Liver (tissue), 7 donors: ENCODE measurements at regions not wholly inside any gene's neighbourhood (a gene's known extent, or its start where the extent isn't known, plus 50 kb on each side); places are given as distances from the start of the nearest gene placed in this dataset.

Experiments
- DNase-seq: peaks from one replicate; pipeline ENCODE4 v3.0.0-alpha.2; 2017; ENCODE audit warnings: low spot score
- H3K27ac ChIP-seq, 2 donors: one replicate each; pipeline ENCODE4 v1.7.0; 2013; ENCODE audit warnings: inconsistent platforms in 2 of 2, low read length in 2 of 2, control low read depth in 1 of 2, low read depth in 1 of 2, mild to moderate bottlenecking in 1 of 2
- H3K27me3 ChIP-seq, 4 donors: one replicate each; pipeline versions ENCODE4 v1.6.1 to v1.7.0; 2013; ENCODE audit warnings: low read length in 3 of 4, inconsistent platforms in 1 of 4, mild to moderate bottlenecking in 1 of 4, moderate library complexity in 1 of 4; ENCODE audit not compliant: control insufficient read depth in 4 of 4, insufficient read depth in 4 of 4
- H3K36me3 ChIP-seq, 4 donors: one replicate each; pipeline versions ENCODE4 v1.6.1 to v1.7.0; 2013; ENCODE audit warnings: low read length in 3 of 4, mild to moderate bottlenecking in 3 of 4, low read depth in 1 of 4, moderate library complexity in 1 of 4; ENCODE audit not compliant: control insufficient read depth in 4 of 4, insufficient read depth in 3 of 4
- H3K4me1 ChIP-seq, 4 donors: one replicate each; pipeline versions ENCODE4 v1.6.1 to v1.7.0; 2013; ENCODE audit warnings: low read length in 3 of 4, mild to moderate bottlenecking in 3 of 4, moderate library complexity in 1 of 4; ENCODE audit not compliant: control insufficient read depth in 4 of 4, insufficient read depth in 4 of 4
- H3K4me3 ChIP-seq, 3 donors: one replicate each; pipeline versions ENCODE4 v1.6.1 to v1.7.0; 2013; ENCODE audit warnings: low read length in 3 of 3, control low read depth in 1 of 3, low read depth in 1 of 3, mild to moderate bottlenecking in 1 of 3
- H3K9ac ChIP-seq, 2 donors: one replicate each; pipeline ENCODE4 v1.7.0; 2013; ENCODE audit warnings: low read length in 2 of 2, mild to moderate bottlenecking in 2 of 2, moderate library complexity in 2 of 2, control low read depth in 1 of 2, low read depth in 1 of 2
- H3K9me3 ChIP-seq, 4 donors: one replicate each; pipeline versions ENCODE4 v1.6.1 to v1.7.0; 2013; ENCODE audit warnings: low read length in 3 of 4; ENCODE audit not compliant: control insufficient read depth in 4 of 4
- ATF3 ChIP-seq: IDR thresholded peaks from 2 replicates; pipeline ENCODE4 v1.6.1; 2016; ENCODE audit warnings: antibody characterized with exemption
- EGR1 ChIP-seq, 2 donors: IDR thresholded peaks; 2 replicates each; pipeline ENCODE4 v1.6.1; 2016 to 2018; ENCODE audit warnings: antibody characterized with exemption in 2 of 2, low read depth in 2 of 2
- FOXA1 ChIP-seq: IDR thresholded peaks from 2 replicates; pipeline ENCODE4 v1.6.1; 2016; ENCODE audit warnings: antibody characterized with exemption
- FOXA2 ChIP-seq: IDR thresholded peaks from 2 replicates; pipeline ENCODE4 v1.6.1; 2016; ENCODE audit warnings: antibody characterized with exemption
- GABPA ChIP-seq, 2 donors: IDR thresholded peaks in 1 of 2; conservative IDR thresholded peaks in 1 of 2; 2 replicates each; pipeline ENCODE4 v1.6.1; 2016; ENCODE audit warnings: antibody characterized with exemption in 2 of 2, mild to moderate bottlenecking in 1 of 2, moderate library complexity in 1 of 2
- HNF4A ChIP-seq, 2 donors: conservative IDR thresholded peaks; 2 replicates each; pipeline ENCODE4 v1.6.1; 2016; ENCODE audit warnings: antibody characterized with exemption in 2 of 2, mild to moderate bottlenecking in 2 of 2
- HNF4G ChIP-seq: IDR thresholded peaks from 2 replicates; pipeline ENCODE4 v1.6.1; 2016; ENCODE audit warnings: antibody characterized with exemption
- JUND ChIP-seq, 2 donors: IDR thresholded peaks; 2 replicates each; pipeline ENCODE4 v1.6.1; 2016; ENCODE audit warnings: antibody characterized with exemption in 2 of 2
- MAX ChIP-seq: IDR thresholded peaks from 2 replicates; pipeline ENCODE4 v1.6.1; 2016; ENCODE audit warnings: antibody characterized with exemption
- REST ChIP-seq: IDR thresholded peaks from 2 replicates; pipeline ENCODE4 v1.6.1; 2016; ENCODE audit warnings: antibody characterized with exemption, mild to moderate bottlenecking
- SP1 ChIP-seq: IDR thresholded peaks from 2 replicates; pipeline ENCODE4 v1.6.1; 2018; ENCODE audit warnings: antibody characterized with exemption, mild to moderate bottlenecking
- TAF1 ChIP-seq: conservative IDR thresholded peaks from 2 replicates; pipeline ENCODE4 v1.6.1; 2016; ENCODE audit warnings: antibody characterized with exemption, mild to moderate bottlenecking
- WGBS: extraction: QIAGEN DNeasy Blood & Tissue Kit; methylation state at CpG from one replicate; pipeline ENCODE4 v1.1.7; 2013; 5-methylcytosine and 5-hydroxymethylcytosine counted together
- donor health status: healthy.
- donor health status: healthy.
- donor health status: healthy.
- donor health status: healthy.

GRCh38 chr2:236696834-236697233, 127.2 kb downstream of the ACKR3 start:
- WGBS, result 62% methylated on average over 3 of the region's 3 CpGs
- H3K27me3 ChIP-seq, result no peaks in the 10 kb centered on the region
- H3K9me3 ChIP-seq, result no peaks in the 10 kb centered on the region
- H3K4me1 ChIP-seq, result peaks cover 0 to 2% (median 0%) of the 10 kb centered on the region in 4 donors
- H3K4me3 ChIP-seq, result no peak overlapping the region
- no peak for TF ChIP-seq JUND (IDR thresholded peaks at IDR 0.05)
- no peak for TF ChIP-seq EGR1 (IDR thresholded peaks at IDR 0.05; ENCODE audit: low read depth in 2 of 2)
- no peak overlapping the region for H3K27ac ChIP-seq
- no peak overlapping the region for H3K9ac ChIP-seq
- DNase-seq, result no peak
- no peaks in the 10 kb centered on the region for H3K36me3 ChIP-seq

- DNase-seq, result no peak
- no peak overlapping the region for H3K27ac ChIP-seq
- no peaks in the 10 kb centered on the region for H3K9me3 ChIP-seq
- no peak overlapping the region for H3K9ac ChIP-seq
- no peaks in the 10 kb centered on the region for H3K36me3 ChIP-seq
- no peak overlapping the region for H3K4me3 ChIP-seq
- WGBS, result 93% methylated on average over 8 of the region's 8 CpGs
- peaks cover 2 to 7% (median 4%) of the 10 kb centered on the region in 4 donors for H3K4me1 ChIP-seq
- TF ChIP-seq HNF4A (conservative IDR thresholded peaks at IDR 0.05) (no peak), ATF3 (no peak), FOXA2 (no peak), REST (no peak)
- H3K27me3 ChIP-seq, result no peaks in the 10 kb centered on the region
Observed at GRCh38 chr2:236698016-236698627, 128.5 kb downstream of the ACKR3 start.

GRCh38 chr2:236700703-236701102, 131.1 kb downstream of the ACKR3 start:
- H3K9me3 ChIP-seq, result no peaks in the 10 kb centered on the region
- no peak overlapping the region for H3K9ac ChIP-seq
- TF ChIP-seq GABPA (IDR thresholded peaks at IDR 0.05 in 1 of 2, conservative IDR thresholded peaks at IDR 0.05 in 1 of 2) (no peak), HNF4A (conservative IDR thresholded peaks at IDR 0.05) (no peak), SP1 (no peak), REST (no peak), HNF4G (no peak), MAX (no peak), FOXA1 (no peak), EGR1 (IDR thresholded peaks at IDR 0.05; ENCODE audit: low read depth in 2 of 2) (no peak), TAF1 (no peak)
- no peak overlapping the region for H3K4me3 ChIP-seq
- no peaks in the 10 kb centered on the region for H3K27me3 ChIP-seq
- 95% methylated on average over 4 of the region's 4 CpGs for WGBS
- DNase-seq, result no peak
- no peaks in the 10 kb centered on the region for H3K36me3 ChIP-seq
- peaks cover 4 to 30% (median 26%) of the 10 kb centered on the region in 4 donors for H3K4me1 ChIP-seq
- no peak overlapping the region for H3K27ac ChIP-seq
